Kidney glomerular epithelial cell (primary cell): ENCODE measurements at regions not wholly inside any gene's neighbourhood (a gene's known extent, or its start where the extent isn't known, plus 50 kb on each side); places are given as distances from the start of the nearest gene placed in this dataset.
"Not testable (repeated sequence)": the region's sequence is repeated elsewhere in the genome, so short reads cannot be mapped to it uniquely, and the experiment has no call there.

ENCODE experiments used
- DNase-seq: peaks from one replicate; lab custom pipeline; 2025; lab: John Stamatoyannopoulos, UW

DNA sequence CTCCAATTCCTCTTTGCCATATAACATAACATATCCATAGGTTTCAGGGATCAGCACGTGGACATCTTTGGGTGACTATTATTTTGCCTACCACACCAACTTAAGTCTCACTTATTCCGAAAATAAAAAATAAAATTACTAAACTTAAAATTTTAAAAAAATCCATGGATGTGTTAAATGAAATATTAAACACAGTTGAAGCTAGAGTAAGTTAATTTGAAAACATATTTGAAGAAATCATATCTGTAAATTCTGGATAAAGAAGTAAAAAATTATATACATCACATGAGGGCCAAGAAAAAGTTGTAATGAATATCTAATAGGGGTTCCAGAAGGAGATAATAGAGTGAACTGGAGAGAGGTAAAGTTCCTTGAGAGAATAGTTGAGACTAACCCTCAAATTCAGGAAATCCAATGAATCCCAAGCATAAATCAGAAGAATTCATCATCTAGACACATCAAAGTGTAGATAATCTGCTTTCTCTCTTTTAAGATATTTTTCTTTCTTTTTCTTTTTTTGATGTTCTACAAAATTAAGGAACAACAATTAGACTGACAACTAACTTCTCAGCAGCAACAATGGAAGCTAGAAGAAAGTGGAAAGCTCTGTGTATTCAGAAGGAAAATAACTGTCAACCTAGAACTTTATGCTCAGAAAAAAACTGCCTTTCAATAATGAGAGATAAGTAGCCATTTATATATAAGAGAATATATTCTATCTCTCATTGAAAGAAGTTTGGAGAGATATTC lies 147.4 kb downstream of the ABHD5 start:
- no peak for DNase-seq

- DNase-seq, result no peak
Observed at GRCh38 chr3:43838877-43839276, 148.1 kb downstream of the ABHD5 start.

DNA sequence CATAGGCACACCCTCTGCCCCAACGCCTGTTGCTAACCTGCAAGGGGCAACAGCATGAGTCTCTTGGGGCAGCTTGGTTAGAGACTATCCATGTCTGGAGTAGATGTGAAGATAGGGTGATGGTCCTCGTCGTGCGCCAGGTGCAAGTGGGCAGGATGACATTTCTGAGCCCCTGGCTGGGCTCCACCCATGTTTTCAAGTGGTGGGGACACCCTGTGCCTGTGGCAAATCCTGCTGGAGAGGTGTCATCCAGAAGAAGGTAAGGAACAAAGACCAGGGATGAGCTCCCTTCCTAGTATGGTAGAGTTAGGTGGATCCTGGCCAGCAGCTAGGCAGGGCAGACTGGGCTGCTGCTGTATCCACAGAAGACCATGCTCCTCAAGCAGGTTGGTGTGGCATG lies 152.6 kb downstream of the ABHD5 start:
- no peak for DNase-seq

- DNase-seq, result no peak
Observed at GRCh38 chr3:43844757-43845156, 154.0 kb downstream of the ABHD5 start.

GRCh38 chr3:43845553-43845952 lies 154.8 kb downstream of the ABHD5 start:
- DNase-seq, result not testable (repeated sequence)

DNA sequence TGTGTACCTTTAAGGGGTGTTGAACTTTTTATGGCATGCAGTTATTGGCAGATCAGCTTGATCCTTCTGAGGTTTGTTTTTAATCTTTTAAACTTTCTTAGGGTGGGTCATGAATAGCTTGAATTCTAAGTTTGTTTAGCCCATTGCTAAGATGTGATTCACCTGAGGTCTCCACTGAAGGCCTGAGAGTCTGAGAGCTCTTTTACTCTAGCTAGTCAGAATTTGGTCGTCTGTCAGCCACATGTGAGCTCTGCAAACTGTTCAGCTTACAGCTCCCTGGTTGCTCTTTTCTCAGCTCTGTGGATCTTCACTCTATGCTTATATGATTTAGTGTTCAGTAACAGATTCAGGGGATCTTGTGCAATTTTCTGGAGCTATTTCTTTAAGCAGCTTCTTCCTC lies 161.3 kb downstream of the ABHD5 start:
- peak; percentile 67 for DNase-seq

- peak; percentile 47 for DNase-seq
Observed at GRCh38 chr3:43854283-43854682, 163.5 kb downstream of the ABHD5 start.

GRCh38 chr3:43854916-43855315 lies 164.2 kb downstream of the ABHD5 start:
- no peak for DNase-seq

DNA sequence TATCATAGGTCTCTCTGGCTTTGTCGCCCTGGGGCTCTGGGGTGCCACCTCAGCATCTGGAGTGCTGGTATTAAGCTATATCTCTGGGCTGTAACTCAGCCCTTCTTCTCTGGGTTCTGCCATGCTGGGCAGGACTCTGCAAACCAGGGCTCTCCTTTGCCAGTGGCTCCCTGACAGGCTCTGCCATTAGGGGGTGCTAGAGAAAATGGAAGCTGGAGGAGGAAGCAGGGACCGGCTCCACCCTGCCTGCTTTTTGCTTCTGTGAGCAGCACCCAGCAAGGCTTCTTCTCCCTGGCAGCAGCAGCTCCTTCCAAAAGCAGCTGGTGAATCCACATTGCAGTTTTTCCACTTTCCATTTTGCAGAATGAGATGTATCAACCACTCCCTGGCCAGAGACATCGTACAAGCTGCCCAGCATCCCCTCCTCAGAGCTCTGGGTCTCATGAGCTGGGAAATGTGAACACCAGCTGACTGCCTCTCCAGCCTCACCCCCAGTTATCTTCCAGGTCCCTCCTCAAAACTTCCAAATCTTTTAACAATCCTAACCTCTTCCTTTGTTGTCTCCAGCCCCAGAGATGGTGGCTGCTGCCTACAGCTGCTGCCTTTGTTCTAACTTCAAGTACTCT lies 165.0 kb downstream of the ABHD5 start:
- DNase-seq, result no peak

- DNase-seq, result no peak
Observed at GRCh38 chr3:43856351-43856750, 165.6 kb downstream of the ABHD5 start.

- DNase-seq, result no peak
Observed at GRCh38 chr3:43856761-43857160, 166.0 kb downstream of the ABHD5 start.

DNA sequence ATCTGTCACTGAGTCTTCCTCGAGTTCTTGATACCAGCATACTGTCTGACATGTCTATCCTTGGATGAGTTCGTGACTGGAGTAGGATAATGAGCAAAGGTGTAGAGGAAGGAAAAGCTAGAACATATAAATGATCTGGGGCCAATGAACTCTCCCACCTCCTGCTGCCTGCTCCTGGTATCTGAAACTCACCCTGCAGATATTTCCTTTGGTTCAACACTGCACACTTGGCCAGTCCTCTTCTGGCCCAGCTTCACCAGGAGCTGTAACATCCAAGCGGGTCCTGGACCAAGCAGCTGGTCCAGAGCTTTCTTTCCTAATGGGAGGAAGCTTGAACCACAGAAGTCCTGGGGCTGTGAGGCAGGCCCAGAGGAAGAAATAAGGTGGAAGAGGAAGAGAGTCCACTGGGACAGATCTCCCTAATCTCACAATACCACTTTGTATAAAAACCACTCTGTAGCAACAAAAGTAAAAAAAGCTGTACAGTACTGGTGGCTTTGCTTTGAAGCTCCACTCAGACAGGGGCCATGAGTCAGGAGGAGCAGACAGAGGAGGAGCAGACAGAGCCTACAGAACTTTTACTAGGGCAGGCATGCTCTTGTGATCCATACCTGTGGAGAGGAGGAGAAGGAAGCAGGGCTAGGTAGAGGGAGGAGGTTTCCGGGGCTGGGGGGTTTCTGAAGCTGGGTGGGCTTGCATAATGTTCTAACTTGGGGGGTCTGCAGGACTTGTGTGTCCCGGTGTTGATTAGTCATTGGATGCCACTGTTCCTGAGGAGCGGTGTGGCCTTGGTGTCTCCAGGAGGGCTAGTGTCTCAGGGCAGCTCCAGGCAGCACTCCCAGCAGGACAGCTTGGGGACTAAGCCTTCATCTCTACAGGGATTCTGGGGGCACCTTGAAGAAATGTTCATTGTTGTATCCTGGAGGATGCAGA lies 166.9 kb downstream of the ABHD5 start:
- DNase-seq, result no peak

DNA sequence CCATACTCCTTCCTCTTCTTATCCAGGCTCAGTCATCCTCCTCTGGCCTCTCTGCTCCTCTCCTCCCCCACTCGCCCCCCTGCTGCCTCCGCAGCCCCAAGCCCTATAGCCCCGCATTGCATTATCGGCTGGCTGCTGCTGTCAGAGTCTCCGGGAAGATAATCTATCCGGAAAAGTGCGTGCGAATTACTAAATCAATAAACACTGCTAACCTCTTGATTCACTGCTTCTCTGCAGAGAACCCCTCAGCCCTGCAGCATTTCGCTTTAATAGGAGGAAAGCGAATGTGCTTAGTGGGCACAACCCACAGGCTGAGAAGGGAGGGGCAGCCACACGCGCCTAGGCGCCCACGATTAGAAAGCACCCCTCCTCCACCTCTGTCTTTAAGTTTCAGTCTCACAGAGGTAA lies 167.6 kb downstream of the ABHD5 start:
- no peak for DNase-seq

GRCh38 chr3:43859766-43860165 lies 169.0 kb downstream of the ABHD5 start:
- no peak for DNase-seq

DNA sequence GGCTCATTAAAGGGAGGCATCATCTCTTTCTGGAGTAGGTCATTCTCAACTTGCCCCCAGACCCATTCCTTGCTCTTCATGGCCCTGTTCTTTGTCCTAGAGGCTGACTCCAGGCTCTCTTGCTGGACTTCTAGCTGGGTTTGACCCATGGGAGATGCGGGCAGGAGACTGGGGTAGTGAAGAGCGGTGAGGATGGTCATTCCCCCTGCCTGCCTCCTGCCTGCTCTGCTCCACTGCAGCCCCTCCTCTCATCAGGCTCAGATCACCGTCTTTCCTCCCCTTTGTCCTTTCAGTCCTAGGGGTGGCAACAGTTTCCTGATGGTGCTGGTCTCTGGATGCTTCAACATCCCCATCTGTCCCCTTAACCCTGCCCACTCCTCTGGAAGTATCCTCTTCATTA lies 170.9 kb downstream of the ABHD5 start:
- no peak for DNase-seq

DNA sequence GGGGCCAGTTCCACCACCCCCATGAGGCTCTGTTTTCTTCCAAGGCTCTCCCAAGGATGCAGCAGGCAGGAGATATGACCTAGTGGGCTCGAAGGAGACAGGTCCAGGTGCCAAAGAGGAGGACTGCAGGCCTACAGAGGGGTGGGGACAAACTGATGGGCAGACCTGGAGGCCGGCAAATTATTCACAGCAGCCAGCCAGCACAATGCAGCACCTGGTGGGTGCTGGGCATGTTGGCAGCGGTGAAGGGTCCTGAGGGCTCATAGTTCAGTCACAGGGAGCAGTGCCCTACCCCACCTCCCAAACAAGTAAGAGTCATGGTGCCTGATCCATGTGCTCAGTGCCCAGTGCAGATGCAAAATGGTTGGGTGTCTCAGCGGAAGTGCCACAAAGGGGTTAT lies 171.7 kb downstream of the ABHD5 start:
- no peak for DNase-seq

- DNase-seq, result no peak
Observed at GRCh38 chr3:43862992-43863805, 172.5 kb downstream of the ABHD5 start.

DNA sequence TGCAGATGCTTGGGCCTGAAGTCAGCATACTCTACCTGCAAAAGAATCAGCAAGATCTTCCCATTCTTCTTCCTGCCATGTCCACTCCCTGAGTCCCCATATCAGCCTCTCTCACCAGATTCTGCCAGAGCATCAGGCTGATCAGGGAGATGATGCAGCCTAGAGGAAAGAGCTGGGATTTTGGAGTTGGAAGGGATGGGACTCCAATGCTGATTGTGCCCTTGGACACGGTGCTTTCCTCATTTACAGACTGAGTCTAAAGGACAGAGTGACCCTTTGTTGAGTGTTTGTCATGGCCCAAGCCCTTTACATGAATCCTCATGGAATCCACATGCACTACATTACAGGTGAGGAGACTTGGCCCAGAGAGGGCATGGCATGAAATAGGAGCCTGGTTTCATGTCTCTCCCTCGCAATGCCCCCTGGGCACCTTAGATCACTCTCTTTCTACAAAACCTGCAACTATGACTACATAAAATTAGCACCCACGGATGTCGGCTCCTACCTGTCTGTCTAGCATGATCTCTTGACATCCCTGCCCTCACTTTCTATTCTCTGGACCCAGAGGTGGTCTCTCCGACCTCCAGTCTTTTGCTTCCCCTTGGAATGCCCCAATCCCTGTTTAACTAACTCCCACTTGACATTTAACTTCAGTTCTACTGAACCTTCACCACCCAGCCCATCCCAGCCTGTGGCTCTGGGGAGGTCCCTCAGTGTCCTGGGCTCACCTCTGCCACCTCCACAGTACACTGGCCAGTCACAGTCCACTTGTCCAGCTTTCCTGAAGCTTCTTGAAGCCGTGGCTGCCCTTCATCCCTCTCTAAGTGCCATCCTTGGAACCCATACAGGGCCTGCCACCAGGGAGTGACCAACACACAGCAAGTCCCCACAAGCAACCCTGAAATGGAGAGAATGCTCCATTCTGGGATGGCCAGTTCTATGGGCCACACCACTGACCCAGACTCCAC lies 173.5 kb downstream of the ABHD5 start:
- DNase-seq, result no peak

DNA sequence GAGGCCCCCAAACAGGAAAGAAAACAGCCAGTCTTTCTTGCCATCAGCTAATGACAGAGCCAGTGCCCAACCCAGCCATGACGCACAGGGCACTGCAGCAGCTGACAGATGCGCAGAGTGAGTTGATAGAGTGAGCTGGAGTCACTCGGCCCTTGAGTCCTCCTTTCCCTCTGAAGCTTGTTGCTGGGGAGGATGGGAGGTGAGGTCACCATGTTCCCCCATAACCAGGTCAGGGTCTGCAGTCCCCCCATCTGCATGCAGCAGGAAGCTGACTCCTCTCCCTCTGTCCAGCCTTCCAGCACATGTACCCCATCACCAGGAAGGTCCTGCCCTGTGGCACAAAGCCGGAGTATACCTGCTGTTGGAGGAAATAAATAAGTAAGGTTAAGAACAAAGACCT lies 174.6 kb downstream of the ABHD5 start:
- no peak for DNase-seq

GRCh38 chr3:43865887-43866528 lies 175.3 kb downstream of the ABHD5 start:
- DNase-seq, result no peak
